ENCODE measurements at regions not wholly inside any gene's neighbourhood (a gene's known extent, or its start where the extent isn't known, plus 50 kb on each side); places are given as distances from the start of the nearest gene placed in this dataset.
"Not testable (repeated sequence)": the region's sequence is repeated elsewhere in the genome, so short reads cannot be mapped to it uniquely, and the experiment has no call there.

DNA sequence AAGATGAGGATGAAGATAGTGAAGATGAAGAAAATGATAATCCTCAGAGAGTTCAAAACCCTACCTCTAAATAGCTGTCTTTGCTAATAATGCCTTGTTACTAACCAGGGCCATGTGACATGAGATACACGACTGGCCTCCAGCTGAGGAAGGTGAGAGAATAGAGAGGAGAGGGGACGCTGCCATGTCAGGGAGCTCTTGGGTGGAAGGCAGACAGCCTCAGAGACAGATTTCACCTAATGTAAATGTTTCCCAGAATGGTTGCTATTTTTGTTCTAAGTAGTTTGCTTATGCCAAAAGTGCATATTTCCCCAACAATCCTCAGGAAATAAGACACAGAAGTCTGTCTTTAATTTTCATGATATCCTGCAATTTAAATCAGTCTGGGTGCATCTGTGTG, 138.4 kb downstream of the ELOVL4 start:
- no peak overlapping the region for H2AFZ ChIP-seq
- WGBS, 2 experiments (ENCODE audit: low coverage in 1 of 2, low lambda C conversion rate in 2 of 2, missing lambda C conversion rate in 2 of 2): 0 to 6% methylated on average over 2 of the region's 2 CpGs

DNA sequence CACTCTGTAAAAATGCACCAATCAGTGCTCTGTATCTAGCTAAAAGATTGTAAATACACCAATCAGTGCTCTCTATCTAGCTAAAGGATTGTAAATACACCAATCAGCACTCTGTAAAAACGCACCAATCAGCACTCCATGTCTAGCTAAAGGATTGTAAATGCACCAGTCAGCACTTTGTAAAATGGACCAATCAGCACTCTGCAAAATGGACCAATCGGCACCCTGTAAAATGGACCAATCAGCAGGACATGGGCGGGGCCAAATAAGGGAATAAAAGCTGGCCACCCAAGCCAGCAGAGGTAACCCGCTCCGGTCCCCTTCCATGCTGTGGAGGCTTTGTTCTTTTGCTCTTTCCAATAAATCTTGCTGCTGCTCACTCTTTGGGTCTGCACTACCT, 140.7 kb downstream of the ELOVL4 start:
- H3K9me2 ChIP-seq (ENCODE audit: insufficient read depth); H3K9ac ChIP-seq; H3K4me1 ChIP-seq (ENCODE audit: insufficient read depth); H3F3A ChIP-seq (ENCODE audit: insufficient read depth); H3K4me2 ChIP-seq (ENCODE audit: unreplicated experiment); in situ Hi-C loops (cut with MboI); H4K20me1 ChIP-seq (ENCODE audit: insufficient read depth); H2AFZ ChIP-seq; H3K36me3 ChIP-seq (ENCODE audit: low read depth); H3K27ac ChIP-seq; H3K9me3 ChIP-seq (ENCODE audit: low read depth); H3K27me3 ChIP-seq (replicated peaks; ENCODE audit: insufficient read depth); DNase-seq; H3K79me2 ChIP-seq (ENCODE audit: insufficient read depth); H3K4me3 ChIP-seq: not testable (repeated sequence)
- WGBS, 2 experiments (ENCODE audit: low coverage in 1 of 2, low lambda C conversion rate in 2 of 2, missing lambda C conversion rate in 2 of 2): 60 to 69% methylated on average over 5 of the region's 5 CpGs

More for the DNA sequence above, 138.4 kb downstream of the ELOVL4 start:
- peaks cover 6% of the 10 kb centered on the region; the same call in 1 of the 2 replicates for H3K27me3 ChIP-seq (replicated peaks; ENCODE audit: insufficient read depth)
- H4K20me1 ChIP-seq (ENCODE audit: insufficient read depth): no peaks in the 10 kb centered on the region
- no peaks in the 10 kb centered on the region for H3K36me3 ChIP-seq (ENCODE audit: low read depth)
- H3K27ac ChIP-seq: no peak overlapping the region
- in situ Hi-C loops (cut with MboI): no loop called here
- TF ChIP-seq EZH2phosphoT487 (IDR thresholded peaks at IDR 0.05; ENCODE audit: insufficient read depth, low read depth) (no peak), EZH2 (IDR thresholded peaks at IDR 0.05; ENCODE audit: insufficient read depth, poor library complexity, severe bottlenecking) (no peak)
- no peak overlapping the region for H3K4me2 ChIP-seq (ENCODE audit: unreplicated experiment)
- no peak overlapping the region for H3K9ac ChIP-seq
- no peaks in the 10 kb centered on the region for H3K79me2 ChIP-seq (ENCODE audit: insufficient read depth)
- H3F3A ChIP-seq (ENCODE audit: insufficient read depth): no peaks in the 10 kb centered on the region
- DNase-seq: no peak
- H3K4me3 ChIP-seq: no peak overlapping the region
- H3K4me1 ChIP-seq (ENCODE audit: insufficient read depth): 0 out of 2 replicates have a peak, but pooled peaks cover 4% of the 10 kb centered on the region
- H3K9me3 ChIP-seq (ENCODE audit: low read depth): no peaks in the 10 kb centered on the region
- H3K9me2 ChIP-seq (ENCODE audit: insufficient read depth): no peaks in the 10 kb centered on the region

DNA sequence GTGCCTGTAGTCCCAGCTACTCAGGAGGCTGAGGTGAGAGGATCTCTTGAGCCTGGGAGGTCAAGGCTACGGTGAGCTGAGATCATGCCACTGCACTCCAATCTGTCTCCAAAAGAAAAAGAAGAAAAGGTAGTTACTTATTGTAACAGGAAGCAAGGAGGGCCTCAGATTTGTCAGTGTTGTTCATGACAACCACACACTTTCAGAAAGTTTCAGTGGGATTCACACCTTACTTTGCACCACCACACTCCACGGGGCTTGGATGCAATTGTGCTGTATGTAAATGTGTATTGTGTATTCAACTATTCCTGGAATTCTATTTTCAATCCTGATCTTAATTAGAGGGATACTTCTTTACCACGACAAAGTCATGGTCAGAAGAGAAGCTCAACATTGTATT, 142.6 kb downstream of the ELOVL4 start:
- Histone ChIP-seq H3K9me2 (ENCODE audit: insufficient read depth) (no peaks in the 10 kb centered on the region), H2AFZ (no peak overlapping the region), H3K4me2 (ENCODE audit: unreplicated experiment) (no peak overlapping the region), H3K4me3 (no peak overlapping the region), H3K4me1 (ENCODE audit: insufficient read depth) (no peaks in the 10 kb centered on the region), H3K27ac (no peak overlapping the region), H3F3A (ENCODE audit: insufficient read depth) (no peaks in the 10 kb centered on the region), H3K9me3 (ENCODE audit: low read depth) (no peaks in the 10 kb centered on the region), H3K79me2 (ENCODE audit: insufficient read depth) (no peaks in the 10 kb centered on the region), H4K20me1 (ENCODE audit: insufficient read depth) (no peaks in the 10 kb centered on the region), H3K27me3 (replicated peaks; ENCODE audit: insufficient read depth) (peaks cover 2% of the 10 kb centered on the region; the same call in 1 of the 2 replicates), H3K9ac (no peak overlapping the region), H3K36me3 (ENCODE audit: low read depth) (no peaks in the 10 kb centered on the region)
- TF ChIP-seq EZH2phosphoT487 (IDR thresholded peaks at IDR 0.05; ENCODE audit: insufficient read depth, low read depth) (no peak), EZH2 (IDR thresholded peaks at IDR 0.05; ENCODE audit: insufficient read depth, poor library complexity, severe bottlenecking) (no peak)
- in situ Hi-C loops (cut with MboI): no loop called here
- no peak for DNase-seq
- 27 to 30% methylated on average over 3 of the region's 3 CpGs for WGBS, 2 experiments (ENCODE audit: low coverage in 1 of 2, low lambda C conversion rate in 2 of 2, missing lambda C conversion rate in 2 of 2)

DNA sequence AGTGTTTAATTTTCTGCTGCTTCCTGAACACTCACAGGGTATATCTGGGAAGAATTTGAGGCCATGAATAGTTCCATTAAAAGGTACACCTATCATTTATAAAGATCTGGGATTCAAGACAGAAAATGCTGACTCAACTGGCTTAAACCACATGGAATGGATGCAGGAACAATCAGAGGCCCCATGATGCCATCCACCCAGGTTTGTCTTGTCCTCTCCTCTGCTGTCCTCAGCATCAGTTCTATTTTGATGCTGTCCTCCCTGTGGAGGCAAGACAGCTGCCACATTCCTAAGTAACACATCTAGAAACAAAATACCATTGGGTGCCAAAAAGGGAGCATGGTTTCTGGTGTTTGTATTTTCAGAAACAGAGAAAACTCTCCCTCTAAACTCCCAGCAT, 143.4 kb downstream of the ELOVL4 start:
- no peaks in the 10 kb centered on the region for H3K4me1 ChIP-seq (ENCODE audit: insufficient read depth)
- no peak overlapping the region for H3K9ac ChIP-seq
- no peaks in the 10 kb centered on the region for H3F3A ChIP-seq (ENCODE audit: insufficient read depth)
- H3K27me3 ChIP-seq (replicated peaks; ENCODE audit: insufficient read depth): no peaks in the 10 kb centered on the region
- no peaks in the 10 kb centered on the region for H3K9me2 ChIP-seq (ENCODE audit: insufficient read depth)
- no peak overlapping the region for H3K4me3 ChIP-seq
- H3K4me2 ChIP-seq (ENCODE audit: unreplicated experiment): no peak overlapping the region
- no peaks in the 10 kb centered on the region for H3K36me3 ChIP-seq (ENCODE audit: low read depth)
- H2AFZ ChIP-seq: no peak overlapping the region
- H3K79me2 ChIP-seq (ENCODE audit: insufficient read depth): no peaks in the 10 kb centered on the region
- no peak for DNase-seq
- H3K27ac ChIP-seq: no peak overlapping the region
- TF ChIP-seq EZH2phosphoT487 (IDR thresholded peaks at IDR 0.05; ENCODE audit: insufficient read depth, low read depth): no peak
- no peak for TF ChIP-seq EZH2 (IDR thresholded peaks at IDR 0.05; ENCODE audit: insufficient read depth, poor library complexity, severe bottlenecking)
- no peaks in the 10 kb centered on the region for H4K20me1 ChIP-seq (ENCODE audit: insufficient read depth)
- in situ Hi-C loops (cut with MboI): no loop called here
- no peaks in the 10 kb centered on the region for H3K9me3 ChIP-seq (ENCODE audit: low read depth)

DNA sequence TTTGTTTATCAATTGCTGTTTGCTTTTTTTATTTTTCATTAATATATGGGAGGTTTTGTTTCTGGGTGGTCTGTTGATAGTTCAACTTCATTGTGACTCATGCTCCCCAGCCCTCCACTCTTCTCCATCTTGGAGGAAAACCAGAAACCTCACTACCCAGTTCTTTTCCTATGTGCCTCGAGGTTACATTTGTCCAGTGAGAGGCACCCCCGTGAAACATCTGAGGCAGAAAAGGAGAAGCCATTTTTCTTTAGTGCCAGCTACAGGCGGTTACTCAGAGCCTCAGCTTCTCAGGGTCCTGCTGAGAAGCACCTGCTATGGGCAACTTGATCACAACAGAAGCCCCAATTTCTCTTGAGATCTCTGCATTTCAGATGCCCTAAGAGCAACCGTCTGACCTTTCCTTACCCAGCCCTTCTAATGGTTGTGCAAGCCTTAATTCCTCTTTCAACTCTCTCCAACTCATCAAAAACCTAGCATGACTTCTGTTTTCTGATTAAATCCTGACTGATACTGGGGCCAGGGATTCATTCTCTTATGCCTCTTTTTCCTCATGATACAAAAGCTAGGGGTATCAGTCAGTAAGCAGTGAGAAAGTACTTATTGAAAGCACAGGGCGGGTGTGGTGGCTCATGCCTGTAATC, 144.6 kb downstream of the ELOVL4 start:
- WGBS, 2 experiments (ENCODE audit: low coverage in 1 of 2, low lambda C conversion rate in 2 of 2, missing lambda C conversion rate in 2 of 2): 19 to 29% methylated on average over 4 to 5 of the region's 5 CpGs
- Histone ChIP-seq H4K20me1 (ENCODE audit: insufficient read depth) (no peaks in the 10 kb centered on the region), H3F3A (ENCODE audit: insufficient read depth) (no peaks in the 10 kb centered on the region), H3K9me3 (ENCODE audit: low read depth) (no peaks in the 10 kb centered on the region), H3K9me2 (ENCODE audit: insufficient read depth) (no peaks in the 10 kb centered on the region), H3K9ac (no peak overlapping the region), H3K36me3 (ENCODE audit: low read depth) (no peaks in the 10 kb centered on the region), H3K4me1 (ENCODE audit: insufficient read depth) (no peaks in the 10 kb centered on the region), H3K27ac (no peak overlapping the region), H3K27me3 (replicated peaks; ENCODE audit: insufficient read depth) (no peaks in the 10 kb centered on the region), H2AFZ (no peak overlapping the region), H3K79me2 (ENCODE audit: insufficient read depth) (no peaks in the 10 kb centered on the region), H3K4me3 (no peak overlapping the region), H3K4me2 (ENCODE audit: unreplicated experiment) (no peak overlapping the region)
- in situ Hi-C loops (cut with MboI): no loop called here
- TF ChIP-seq EZH2phosphoT487 (IDR thresholded peaks at IDR 0.05; ENCODE audit: insufficient read depth, low read depth) (no peak), EZH2 (IDR thresholded peaks at IDR 0.05; ENCODE audit: insufficient read depth, poor library complexity, severe bottlenecking) (no peak)
- DNase-seq: no peak
